ENCODE measurements at regions not wholly inside any gene's neighbourhood (a gene's known extent, or its start where the extent isn't known, plus 50 kb on each side); places are given as distances from the start of the nearest gene placed in this dataset.

DNA sequence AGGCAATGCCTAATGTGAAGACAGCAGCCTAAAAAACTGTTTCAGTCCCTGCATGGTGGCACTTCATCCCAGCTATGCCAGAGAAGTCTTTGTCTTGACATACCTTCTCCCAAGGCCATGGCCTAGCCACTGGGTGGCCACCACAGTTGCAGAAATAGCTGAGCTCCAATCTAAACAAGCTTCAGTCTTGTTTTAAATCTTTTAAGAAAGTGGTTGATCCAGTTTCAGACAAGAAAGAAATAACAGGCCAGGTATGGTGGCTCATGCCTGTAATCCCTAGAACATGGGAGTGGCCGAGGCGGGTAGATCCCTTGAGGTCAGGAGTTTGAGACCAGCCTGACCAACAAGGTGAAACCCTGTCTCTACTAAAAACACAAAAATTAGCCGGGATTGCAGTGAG, 600.0 kb upstream of the PLXNA2 start:
- CTCF ChIA-PET: no interaction called here
- no peak for DNase-seq (ENCODE audit: low read depth, low spot score)
- TF ChIP-seq, protein P1, sequence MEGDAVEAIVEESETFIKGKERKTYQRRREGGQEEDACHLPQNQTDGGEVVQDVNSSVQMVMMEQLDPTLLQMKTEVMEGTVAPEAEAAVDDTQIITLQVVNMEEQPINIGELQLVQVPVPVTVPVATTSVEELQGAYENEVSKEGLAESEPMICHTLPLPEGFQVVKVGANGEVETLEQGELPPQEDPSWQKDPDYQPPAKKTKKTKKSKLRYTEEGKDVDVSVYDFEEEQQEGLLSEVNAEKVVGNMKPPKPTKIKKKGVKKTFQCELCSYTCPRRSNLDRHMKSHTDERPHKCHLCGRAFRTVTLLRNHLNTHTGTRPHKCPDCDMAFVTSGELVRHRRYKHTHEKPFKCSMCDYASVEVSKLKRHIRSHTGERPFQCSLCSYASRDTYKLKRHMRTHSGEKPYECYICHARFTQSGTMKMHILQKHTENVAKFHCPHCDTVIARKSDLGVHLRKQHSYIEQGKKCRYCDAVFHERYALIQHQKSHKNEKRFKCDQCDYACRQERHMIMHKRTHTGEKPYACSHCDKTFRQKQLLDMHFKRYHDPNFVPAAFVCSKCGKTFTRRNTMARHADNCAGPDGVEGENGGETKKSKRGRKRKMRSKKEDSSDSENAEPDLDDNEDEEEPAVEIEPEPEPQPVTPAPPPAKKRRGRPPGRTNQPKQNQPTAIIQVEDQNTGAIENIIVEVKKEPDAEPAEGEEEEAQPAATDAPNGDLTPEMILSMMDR (IDR thresholded peaks at IDR 0.05; ENCODE audit: insufficient read depth, low read length, missing control alignments): no peak
- POLR2A ChIA-PET: no interaction called here
- no peak overlapping the region for H3K4me3 ChIP-seq (ENCODE audit: low read depth, low read length)

DNA sequence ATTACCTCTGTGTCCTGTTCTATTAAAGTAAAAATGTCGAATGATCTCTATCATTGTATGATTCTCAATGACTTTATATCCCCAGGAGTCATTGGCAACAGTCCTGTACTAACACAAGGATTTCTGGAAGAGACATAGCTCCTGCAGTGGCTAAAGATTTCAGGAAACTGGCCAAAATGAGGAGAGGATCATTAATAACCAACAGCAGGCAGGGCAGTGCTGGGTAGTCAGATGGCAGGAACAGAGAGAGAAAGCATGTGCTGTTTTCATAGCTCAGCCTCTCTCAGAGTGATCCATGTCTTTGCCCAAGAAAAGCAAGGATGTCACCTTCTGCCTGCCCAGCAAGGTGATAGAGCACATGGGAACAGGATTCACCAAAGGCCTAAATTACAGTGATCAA, 604.7 kb upstream of the PLXNA2 start:
- TF ChIP-seq, protein P1 (IDR thresholded peaks at IDR 0.05; ENCODE audit: insufficient read depth, low read length, missing control alignments): no peak
- H3K4me3 ChIP-seq (ENCODE audit: low read depth, low read length): no peak overlapping the region
- ChIA-PET CTCF (no interaction called here), POLR2A (no interaction called here)
- no peak for DNase-seq (ENCODE audit: low read depth, low spot score)

DNA sequence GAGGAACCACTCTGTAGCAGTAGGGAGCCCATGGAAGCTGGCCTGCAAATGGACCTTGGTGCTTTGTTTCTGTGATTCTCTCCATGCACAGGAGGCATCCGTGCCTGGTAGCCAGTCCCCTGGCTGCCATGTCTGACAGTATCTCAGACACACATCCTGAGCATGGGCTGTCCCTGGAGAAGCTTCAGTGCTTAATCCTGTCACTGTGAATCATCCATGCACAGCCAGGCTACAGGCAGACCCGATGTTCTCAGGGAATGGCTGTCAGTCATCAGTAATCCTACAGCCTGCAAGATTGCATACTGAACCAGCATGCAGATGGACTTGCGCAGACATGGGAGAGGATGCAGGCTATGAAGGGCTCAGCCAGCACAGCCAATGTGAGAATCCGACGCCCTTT, 606.3 kb upstream of the PLXNA2 start:
- TF ChIP-seq, protein P1 (IDR thresholded peaks at IDR 0.05; ENCODE audit: insufficient read depth, low read length, missing control alignments): no peak
- no peak for DNase-seq (ENCODE audit: low read depth, low spot score)
- CTCF ChIA-PET: no interaction called here
- POLR2A ChIA-PET: no interaction called here
- H3K4me3 ChIP-seq (ENCODE audit: low read depth, low read length): no peak overlapping the region

DNA sequence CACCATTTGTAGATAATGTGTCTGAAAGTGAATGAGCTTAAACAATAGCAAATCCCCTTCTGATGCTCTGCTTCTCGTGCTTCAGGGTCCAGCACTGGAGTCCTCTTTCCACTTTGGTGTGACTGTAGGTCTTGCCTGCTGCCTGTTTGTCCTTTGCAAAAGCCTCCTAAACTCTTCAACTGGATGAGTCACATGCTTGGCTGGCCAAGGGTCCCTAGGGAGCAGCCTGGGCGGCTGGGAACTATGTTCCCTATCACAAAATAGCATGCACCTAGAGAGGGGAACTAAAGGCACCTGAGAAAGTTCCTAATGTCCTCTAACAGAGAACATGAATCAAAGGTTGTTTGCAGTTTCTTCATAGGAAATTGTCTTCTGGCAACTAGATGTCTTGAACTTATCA, 607.2 kb upstream of the PLXNA2 start:
- ChIA-PET CTCF (no interaction called here), POLR2A (no interaction called here)
- no peak overlapping the region for H3K4me3 ChIP-seq (ENCODE audit: low read depth, low read length)
- TF ChIP-seq, protein P1 (IDR thresholded peaks at IDR 0.05; ENCODE audit: insufficient read depth, low read length, missing control alignments): no peak
- no peak for DNase-seq (ENCODE audit: low read depth, low spot score)

DNA sequence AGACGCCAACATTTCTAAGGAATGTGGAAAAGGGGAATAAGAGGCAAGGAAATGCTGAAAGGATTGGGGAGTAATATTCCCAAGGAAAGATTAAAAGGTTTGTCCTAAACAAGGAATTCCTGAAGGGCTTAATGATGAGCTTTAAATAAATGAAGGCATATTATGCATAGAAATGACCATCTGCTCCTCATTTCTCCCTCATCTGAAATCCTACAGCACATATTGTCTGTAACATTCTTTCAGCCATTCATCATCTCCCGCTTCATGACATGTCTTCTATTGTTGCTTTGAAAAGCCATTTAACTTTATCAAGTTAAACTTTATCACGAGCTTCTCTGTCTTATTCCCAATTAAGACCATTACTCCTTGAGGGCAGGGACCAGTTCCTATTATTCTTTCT, 608.7 kb upstream of the PLXNA2 start:
- H3K4me3 ChIP-seq (ENCODE audit: low read depth, low read length): no peak overlapping the region
- POLR2A ChIA-PET: no interaction called here
- TF ChIP-seq, protein P1 (IDR thresholded peaks at IDR 0.05; ENCODE audit: insufficient read depth, low read length, missing control alignments): no peak
- CTCF ChIA-PET: no interaction called here
- DNase-seq (ENCODE audit: low read depth, low spot score): no peak

DNA sequence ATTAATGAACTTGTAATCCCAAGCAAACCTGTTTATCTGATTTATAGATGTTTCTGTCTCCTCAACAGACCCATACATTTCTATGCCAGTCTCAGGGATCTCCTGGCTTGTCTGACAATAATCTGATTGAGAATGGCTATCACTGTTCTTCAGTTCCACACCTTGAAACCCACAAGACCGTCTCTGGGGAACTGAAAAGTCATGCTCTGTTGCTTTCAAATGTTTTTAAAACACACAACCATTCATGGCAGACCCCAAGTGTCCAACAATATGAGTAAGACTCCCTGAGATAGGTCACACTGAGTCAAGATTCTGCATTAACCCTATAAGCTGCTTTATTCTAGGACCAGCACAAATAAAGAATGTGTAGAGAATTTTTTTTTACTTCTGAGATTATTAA, 611.2 kb upstream of the PLXNA2 start:
- ChIA-PET POLR2A (no interaction called here), CTCF (no interaction called here)
- DNase-seq (ENCODE audit: low read depth, low spot score): no peak
- TF ChIP-seq, protein P1 (IDR thresholded peaks at IDR 0.05; ENCODE audit: insufficient read depth, low read length, missing control alignments): no peak
- no peak overlapping the region for H3K4me3 ChIP-seq (ENCODE audit: low read depth, low read length)

Data from AG04449 (cell line).